ENCODE measurements at regions not wholly inside any gene's neighbourhood (a gene's known extent, or its start where the extent isn't known, plus 50 kb on each side); places are given as distances from the start of the nearest gene placed in this dataset.

DNA sequence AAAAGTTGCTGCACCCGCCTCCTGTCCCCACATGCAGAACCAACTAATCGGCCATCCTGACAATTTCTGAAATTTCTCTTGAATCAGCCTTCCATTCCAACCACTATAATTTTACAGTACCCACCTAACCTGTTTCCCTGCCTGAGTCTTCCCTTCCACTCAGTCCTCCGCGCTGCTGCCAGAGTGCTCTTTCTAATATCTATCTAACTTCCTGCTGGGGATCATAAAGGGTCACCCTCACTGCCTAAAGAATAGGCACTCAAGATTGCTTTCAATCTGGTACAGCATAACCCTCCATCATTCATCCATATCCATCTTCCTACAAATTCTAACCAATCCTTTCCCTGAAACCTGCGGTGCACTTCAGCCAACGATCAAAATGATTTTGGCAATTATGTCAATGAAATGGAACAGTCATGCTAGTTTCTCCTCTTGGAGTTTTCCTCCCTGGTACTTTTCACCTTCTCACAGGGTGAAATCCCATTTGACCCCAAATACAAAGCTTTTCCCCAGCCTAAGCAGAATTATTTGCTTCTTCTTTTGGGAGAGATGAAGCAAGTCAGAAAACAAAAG lies 117.5 kb upstream of the BEND6 start:
- TF ChIP-seq, protein P1, sequence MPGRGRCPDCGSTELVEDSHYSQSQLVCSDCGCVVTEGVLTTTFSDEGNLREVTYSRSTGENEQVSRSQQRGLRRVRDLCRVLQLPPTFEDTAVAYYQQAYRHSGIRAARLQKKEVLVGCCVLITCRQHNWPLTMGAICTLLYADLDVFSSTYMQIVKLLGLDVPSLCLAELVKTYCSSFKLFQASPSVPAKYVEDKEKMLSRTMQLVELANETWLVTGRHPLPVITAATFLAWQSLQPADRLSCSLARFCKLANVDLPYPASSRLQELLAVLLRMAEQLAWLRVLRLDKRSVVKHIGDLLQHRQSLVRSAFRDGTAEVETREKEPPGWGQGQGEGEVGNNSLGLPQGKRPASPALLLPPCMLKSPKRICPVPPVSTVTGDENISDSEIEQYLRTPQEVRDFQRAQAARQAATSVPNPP (CRISPR knock-in tag; IDR thresholded peaks at IDR 0.05) = no peak
- TF ChIP-seq TAF1 (CRISPR knock-in tag; IDR thresholded peaks at IDR 0.05) (no peak), KLF16 (CRISPR knock-in tag; IDR thresholded peaks at IDR 0.05) (no peak), EZH2 (conservative IDR thresholded peaks at IDR 0.05; ENCODE audit: low read depth, low read length) (no peak), ATF7 (IDR thresholded peaks at IDR 0.05) (no peak), ATF7 (CRISPR knock-in tag; IDR thresholded peaks at IDR 0.05) (no peak)
- TF ChIP-seq, protein P2, sequence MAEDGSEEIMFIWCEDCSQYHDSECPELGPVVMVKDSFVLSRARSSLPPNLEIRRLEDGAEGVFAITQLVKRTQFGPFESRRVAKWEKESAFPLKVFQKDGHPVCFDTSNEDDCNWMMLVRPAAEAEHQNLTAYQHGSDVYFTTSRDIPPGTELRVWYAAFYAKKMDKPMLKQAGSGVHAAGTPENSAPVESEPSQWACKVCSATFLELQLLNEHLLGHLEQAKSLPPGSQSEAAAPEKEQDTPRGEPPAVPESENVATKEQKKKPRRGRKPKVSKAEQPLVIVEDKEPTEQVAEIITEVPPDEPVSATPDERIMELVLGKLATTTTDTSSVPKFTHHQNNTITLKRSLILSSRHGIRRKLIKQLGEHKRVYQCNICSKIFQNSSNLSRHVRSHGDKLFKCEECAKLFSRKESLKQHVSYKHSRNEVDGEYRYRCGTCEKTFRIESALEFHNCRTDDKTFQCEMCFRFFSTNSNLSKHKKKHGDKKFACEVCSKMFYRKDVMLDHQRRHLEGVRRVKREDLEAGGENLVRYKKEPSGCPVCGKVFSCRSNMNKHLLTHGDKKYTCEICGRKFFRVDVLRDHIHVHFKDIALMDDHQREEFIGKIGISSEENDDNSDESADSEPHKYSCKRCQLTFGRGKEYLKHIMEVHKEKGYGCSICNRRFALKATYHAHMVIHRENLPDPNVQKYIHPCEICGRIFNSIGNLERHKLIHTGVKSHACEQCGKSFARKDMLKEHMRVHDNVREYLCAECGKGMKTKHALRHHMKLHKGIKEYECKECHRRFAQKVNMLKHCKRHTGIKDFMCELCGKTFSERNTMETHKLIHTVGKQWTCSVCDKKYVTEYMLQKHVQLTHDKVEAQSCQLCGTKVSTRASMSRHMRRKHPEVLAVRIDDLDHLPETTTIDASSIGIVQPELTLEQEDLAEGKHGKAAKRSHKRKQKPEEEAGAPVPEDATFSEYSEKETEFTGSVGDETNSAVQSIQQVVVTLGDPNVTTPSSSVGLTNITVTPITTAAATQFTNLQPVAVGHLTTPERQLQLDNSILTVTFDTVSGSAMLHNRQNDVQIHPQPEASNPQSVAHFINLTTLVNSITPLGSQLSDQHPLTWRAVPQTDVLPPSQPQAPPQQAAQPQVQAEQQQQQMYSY (CRISPR knock-in tag; IDR thresholded peaks at IDR 0.05) = no peak

Data from HepG2 (cell line).